WI38 (cell line): ENCODE measurements at regions not wholly inside any gene's neighbourhood (a gene's known extent, or its start where the extent isn't known, plus 50 kb on each side); places are given as distances from the start of the nearest gene placed in this dataset.

ENCODE experiments used
- H3K4me3 ChIP-seq: 2 replicates; pipeline ENCODE4 v1.5.1; 2011; ENCODE audit warnings: low read depth, mild to moderate bottlenecking, control low read depth, low read length
- TF ChIP-seq, protein P1 (sequence below): IDR thresholded peaks from 2 replicates; pipeline ENCODE4 v1.5.1; 2012; ENCODE audit warnings: low read depth, mild to moderate bottlenecking, control low read depth, low read length

DNA sequence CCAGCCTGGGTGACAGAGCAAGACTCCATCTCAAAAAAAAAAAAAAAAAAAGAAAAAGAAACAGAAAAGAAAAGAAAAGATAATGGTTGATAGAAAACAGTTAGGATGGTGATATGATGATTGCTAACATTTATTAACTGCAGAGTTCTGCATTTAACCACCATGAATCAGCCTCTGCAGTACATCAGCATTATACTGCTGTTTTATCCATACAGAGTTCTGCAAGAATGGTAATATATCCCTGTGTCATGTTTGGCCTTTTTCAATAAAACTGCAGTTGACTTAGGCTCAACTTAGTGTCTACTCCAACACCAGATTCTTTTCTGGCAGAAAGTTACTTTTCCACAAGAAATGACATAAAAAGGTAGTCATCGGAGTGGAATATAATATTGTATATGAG is 62.6 kb downstream of the DUSP6 start:
- TF ChIP-seq, protein P1, sequence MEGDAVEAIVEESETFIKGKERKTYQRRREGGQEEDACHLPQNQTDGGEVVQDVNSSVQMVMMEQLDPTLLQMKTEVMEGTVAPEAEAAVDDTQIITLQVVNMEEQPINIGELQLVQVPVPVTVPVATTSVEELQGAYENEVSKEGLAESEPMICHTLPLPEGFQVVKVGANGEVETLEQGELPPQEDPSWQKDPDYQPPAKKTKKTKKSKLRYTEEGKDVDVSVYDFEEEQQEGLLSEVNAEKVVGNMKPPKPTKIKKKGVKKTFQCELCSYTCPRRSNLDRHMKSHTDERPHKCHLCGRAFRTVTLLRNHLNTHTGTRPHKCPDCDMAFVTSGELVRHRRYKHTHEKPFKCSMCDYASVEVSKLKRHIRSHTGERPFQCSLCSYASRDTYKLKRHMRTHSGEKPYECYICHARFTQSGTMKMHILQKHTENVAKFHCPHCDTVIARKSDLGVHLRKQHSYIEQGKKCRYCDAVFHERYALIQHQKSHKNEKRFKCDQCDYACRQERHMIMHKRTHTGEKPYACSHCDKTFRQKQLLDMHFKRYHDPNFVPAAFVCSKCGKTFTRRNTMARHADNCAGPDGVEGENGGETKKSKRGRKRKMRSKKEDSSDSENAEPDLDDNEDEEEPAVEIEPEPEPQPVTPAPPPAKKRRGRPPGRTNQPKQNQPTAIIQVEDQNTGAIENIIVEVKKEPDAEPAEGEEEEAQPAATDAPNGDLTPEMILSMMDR: no peak
- no peak overlapping the region for H3K4me3 ChIP-seq

DNA sequence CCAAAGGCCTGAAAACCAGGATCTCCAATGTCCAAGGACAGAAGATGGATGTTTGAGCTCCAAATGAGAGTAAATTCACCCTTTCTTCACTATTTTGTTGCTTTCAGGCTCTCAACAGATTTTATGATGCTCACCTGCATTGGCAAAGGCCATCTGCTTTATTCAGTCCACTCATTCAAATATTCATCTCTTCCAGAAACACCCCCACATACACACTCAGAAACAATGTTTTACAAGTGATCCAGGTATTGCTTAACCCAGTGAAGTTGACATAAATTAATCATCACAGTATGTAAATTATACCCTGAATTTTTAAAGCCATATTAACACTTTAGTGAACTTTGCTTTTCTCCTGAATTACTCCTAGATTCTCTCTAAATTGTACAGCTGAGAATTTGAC is 63.3 kb downstream of the DUSP6 start:
- no peak overlapping the region for H3K4me3 ChIP-seq
- TF ChIP-seq, protein P1: no peak

DNA sequence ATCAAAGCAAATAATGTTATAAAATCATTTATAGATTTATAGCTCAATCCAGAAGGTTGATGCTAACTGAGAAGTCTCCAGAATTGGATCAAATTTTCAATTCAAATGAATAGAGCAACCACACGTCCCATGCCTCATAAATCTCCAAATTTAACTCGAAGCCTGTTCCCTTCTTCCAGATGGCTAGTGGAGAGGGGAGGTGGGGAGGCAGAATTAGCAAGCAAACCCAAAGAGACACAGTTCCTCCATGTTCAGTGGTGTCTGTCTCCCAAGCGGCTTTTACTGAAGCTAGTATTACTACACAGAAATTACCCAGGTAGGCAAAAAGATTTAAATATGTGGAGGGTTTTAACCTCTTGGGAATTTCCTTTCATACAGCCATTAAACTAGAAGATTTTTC is 65.8 kb downstream of the DUSP6 start:
- TF ChIP-seq, protein P1: no peak
- no peak overlapping the region for H3K4me3 ChIP-seq

DNA sequence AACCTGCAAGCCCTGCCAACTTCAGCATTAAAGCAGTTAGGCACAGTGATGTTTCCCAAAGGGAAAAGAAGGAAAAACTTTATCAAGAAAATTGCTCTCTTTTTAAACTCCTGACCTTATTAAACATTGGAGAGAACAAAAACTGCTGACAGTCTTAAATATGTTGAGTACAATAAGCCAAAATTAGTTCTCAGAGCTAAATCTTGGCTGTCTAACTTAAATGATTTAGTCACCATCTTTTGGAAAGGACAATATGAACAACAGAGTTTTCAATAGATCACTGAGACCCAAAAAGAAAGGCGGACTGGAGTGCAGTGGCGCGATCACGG is 70.8 kb downstream of the DUSP6 start:
- TF ChIP-seq, protein P1: no peak

DNA sequence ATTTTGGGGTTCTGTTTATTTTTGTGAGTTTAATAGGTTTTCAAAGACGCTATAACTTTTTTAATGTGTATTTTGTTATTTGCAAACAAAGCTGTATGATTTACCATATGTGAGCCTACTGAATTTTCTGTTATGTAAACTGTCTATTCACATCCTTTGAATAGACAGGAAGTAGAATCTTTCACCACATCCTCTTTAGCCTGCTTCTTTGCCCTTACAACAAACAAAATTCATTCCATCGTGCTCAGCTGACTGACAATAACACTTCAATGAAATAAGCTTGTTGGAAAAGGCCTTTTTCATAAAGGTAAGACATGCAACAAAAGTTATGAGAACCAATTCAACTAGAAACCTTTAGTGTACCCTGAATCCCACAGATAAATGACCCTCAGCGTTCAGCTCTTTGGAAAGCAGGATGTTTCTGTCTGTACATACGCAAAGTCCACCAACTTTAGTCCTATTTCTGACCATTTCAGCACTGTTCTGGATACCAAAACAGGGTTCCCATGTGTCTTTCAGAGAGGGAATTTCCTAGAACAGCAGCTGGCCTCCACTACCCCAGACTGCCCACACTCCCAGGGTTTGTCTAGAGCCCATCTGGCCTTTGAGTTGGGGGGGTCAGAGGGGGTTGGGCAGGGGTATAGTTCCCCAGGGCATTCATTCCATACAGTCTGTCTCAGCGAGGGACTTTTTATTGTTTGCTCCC is 71.3 kb downstream of the DUSP6 start:
- TF ChIP-seq, protein P1: no peak
- no peak overlapping the region for H3K4me3 ChIP-seq

More for the DNA sequence above, 70.8 kb downstream of the DUSP6 start:
- no peak overlapping the region for H3K4me3 ChIP-seq

DNA sequence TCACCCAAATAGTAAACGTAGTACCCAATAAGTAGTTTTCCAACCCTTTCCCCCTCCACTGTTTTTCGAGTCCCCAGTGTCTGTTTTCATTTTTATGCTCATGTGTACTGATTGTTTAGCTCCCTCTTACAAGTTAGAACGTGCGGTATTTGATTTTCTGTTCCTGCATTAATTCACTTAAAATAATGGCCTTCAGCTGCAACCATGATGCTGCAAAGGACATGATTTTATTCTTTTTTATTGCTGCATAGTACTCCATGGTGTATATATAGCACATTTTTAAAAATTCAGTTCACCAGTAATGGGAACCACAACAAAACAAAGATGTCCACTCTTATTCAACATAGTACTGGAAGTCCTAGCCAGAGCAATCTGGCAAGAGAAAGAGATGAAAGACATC is 72.8 kb downstream of the DUSP6 start:
- H3K4me3 ChIP-seq: no peak overlapping the region
- TF ChIP-seq, protein P1: no peak

DNA sequence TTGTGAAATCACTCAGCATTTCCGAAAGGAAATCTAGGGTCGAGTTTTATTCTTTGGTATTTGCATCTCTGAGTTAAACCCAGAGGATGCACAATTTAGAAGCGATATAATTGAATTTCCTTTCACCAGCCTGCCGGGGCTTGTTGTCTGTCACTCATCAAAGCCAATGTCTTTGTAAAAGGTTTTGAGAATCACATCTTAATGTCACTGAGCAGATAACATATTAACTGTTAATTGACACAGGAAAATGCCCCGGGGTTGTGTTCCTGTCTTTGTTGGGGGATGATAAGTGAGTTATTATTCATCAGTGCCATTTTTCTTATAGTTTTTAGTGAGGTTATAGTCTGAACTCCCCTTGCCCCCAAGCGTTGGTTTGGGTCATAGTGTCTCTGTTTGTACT is 73.4 kb downstream of the DUSP6 start:
- no peak overlapping the region for H3K4me3 ChIP-seq
- TF ChIP-seq, protein P1: no peak
